ENCODE measurements at regions not wholly inside any gene's neighbourhood (a gene's known extent, or its start where the extent isn't known, plus 50 kb on each side); places are given as distances from the start of the nearest gene placed in this dataset.

DNA sequence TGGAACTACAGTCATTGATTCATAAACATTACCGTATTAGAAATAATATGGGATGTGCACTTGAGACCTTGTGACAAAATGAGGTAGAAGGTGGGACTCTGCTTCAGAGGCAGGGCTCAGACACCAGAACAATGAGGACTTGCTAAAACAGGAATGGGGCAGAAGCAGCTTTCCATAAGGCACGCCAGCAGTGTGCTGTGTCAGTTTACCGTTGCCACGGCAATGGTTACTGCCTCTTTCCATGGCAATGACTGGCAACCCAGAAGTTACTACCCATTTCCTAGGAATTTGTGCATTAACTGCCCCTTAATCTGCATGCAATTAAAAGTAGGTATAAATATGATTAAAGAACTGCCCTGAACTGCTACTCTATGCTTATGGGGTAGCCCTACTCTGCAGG, 169.0 kb downstream of the CHRM3 start:
- no peak for TF ChIP-seq POLR2A (IDR thresholded peaks at IDR 0.05)
- TF ChIP-seq, protein P1, sequence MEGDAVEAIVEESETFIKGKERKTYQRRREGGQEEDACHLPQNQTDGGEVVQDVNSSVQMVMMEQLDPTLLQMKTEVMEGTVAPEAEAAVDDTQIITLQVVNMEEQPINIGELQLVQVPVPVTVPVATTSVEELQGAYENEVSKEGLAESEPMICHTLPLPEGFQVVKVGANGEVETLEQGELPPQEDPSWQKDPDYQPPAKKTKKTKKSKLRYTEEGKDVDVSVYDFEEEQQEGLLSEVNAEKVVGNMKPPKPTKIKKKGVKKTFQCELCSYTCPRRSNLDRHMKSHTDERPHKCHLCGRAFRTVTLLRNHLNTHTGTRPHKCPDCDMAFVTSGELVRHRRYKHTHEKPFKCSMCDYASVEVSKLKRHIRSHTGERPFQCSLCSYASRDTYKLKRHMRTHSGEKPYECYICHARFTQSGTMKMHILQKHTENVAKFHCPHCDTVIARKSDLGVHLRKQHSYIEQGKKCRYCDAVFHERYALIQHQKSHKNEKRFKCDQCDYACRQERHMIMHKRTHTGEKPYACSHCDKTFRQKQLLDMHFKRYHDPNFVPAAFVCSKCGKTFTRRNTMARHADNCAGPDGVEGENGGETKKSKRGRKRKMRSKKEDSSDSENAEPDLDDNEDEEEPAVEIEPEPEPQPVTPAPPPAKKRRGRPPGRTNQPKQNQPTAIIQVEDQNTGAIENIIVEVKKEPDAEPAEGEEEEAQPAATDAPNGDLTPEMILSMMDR (IDR thresholded peaks at IDR 0.05), result no peak
- no peak for TF ChIP-seq POLR2AphosphoS5 (IDR thresholded peaks at IDR 0.05)

Data from stomach (tissue), 4 donors.